ENCODE measurements at regions not wholly inside any gene's neighbourhood (a gene's known extent, or its start where the extent isn't known, plus 50 kb on each side); places are given as distances from the start of the nearest gene placed in this dataset.

DNA sequence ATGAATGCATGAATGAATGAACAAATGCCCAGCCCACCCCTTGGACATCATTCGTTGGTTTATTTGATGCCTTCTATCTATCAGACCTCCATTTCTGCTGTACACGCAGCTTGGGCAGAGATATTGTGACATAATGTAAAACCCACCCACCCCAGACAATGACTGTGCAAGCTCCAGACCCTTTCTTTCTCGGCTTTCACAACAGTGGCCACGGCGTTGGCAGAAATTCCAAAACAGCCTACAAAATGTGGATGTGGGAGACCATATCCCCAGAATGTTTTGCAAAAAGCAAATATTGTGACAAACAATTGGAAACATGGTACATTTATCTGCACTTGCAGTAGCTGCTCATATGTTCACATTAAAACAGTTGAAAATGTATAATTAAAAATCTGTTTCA lies 162.0 kb upstream of the MAFB start:
- Histone ChIP-seq H3K4me1 (ENCODE audit: control insufficient read depth, insufficient read depth, low read length, poor library complexity, severe bottlenecking) (no peaks in the 10 kb centered on the region), H3K36me3 (ENCODE audit: control insufficient read depth, insufficient read depth, low read length) (no peaks in the 10 kb centered on the region), H3K27ac (ENCODE audit: low read depth, low read length, severe bottlenecking) (no peak overlapping the region), H3K9me3 (ENCODE audit: control insufficient read depth, low read length) (no peaks in the 10 kb centered on the region), H3K4me3 (ENCODE audit: extremely low read depth, insufficient read depth, low read length, poor library complexity, severe bottlenecking) (no peak overlapping the region)
- WGBS, 2 experiments (ENCODE audit: insufficient coverage in 2 of 2), result 100% methylated on average over 2 of the region's 5 CpGs

DNA sequence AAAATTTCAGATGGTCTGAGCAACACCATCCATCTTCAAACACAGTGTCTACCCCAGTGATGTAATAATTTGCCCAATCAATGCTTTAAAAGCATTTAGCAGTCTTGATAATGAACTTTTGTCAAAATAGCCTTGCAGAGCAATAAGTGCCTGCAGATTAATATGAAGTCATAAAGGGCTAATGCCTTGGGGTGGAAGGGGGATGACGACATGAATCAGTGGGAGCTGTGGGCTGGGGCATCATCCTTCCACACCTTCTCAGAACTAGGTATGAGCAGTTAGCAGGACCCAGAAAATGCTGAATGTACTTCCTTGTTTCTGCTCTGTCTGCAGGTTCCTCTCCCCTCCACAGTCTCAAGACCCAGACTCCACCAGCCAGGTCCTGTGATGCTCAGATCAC lies 166.2 kb upstream of the MAFB start:
- WGBS, 2 experiments (ENCODE audit: insufficient coverage in 2 of 2), result 100% methylated on average over 1 of the region's 1 CpG; no CpG with 5 or more reads in 1 of the 2 experiments
- H3K27ac ChIP-seq (ENCODE audit: low read depth, low read length, severe bottlenecking), result no peak overlapping the region

DNA sequence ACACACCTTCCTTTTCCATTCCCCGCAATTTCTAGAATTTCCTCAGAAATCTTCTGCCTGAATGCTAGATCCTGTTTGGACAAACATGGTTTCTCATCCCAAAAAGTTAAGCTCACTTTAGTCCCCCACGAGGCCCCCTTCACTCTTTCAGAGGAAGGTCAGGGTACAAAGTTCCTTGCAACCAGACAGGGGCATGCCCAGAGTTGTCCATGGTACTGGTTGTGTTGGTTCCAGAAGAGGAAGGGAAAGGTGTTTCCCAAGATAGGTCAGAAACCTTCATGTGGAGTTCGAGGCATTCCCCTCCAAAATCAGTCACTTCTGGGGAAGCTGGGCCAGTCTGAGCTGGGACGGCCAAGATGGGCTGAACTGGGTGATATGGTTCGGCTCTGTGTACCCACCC lies 167.6 kb upstream of the MAFB start:
- Histone ChIP-seq H3K4me3 (ENCODE audit: extremely low read depth, insufficient read depth, low read length, poor library complexity, severe bottlenecking) (no peak overlapping the region), H3K9me3 (ENCODE audit: control insufficient read depth, low read length) (no peaks in the 10 kb centered on the region), H3K36me3 (ENCODE audit: control insufficient read depth, insufficient read depth, low read length) (no peaks in the 10 kb centered on the region), H3K27ac (ENCODE audit: low read depth, low read length, severe bottlenecking) (no peak overlapping the region), H3K4me1 (ENCODE audit: control insufficient read depth, insufficient read depth, low read length, poor library complexity, severe bottlenecking) (no peaks in the 10 kb centered on the region)
- WGBS, 2 experiments (ENCODE audit: insufficient coverage in 2 of 2), result 100% methylated on average over 2 of the region's 5 CpGs

More for the DNA sequence above, 166.2 kb upstream of the MAFB start:
- Histone ChIP-seq H3K36me3 (ENCODE audit: control insufficient read depth, insufficient read depth, low read length) (no peaks in the 10 kb centered on the region), H3K4me1 (ENCODE audit: control insufficient read depth, insufficient read depth, low read length, poor library complexity, severe bottlenecking) (no peaks in the 10 kb centered on the region), H3K9me3 (ENCODE audit: control insufficient read depth, low read length) (no peaks in the 10 kb centered on the region), H3K4me3 (ENCODE audit: extremely low read depth, insufficient read depth, low read length, poor library complexity, severe bottlenecking) (no peak overlapping the region)

DNA sequence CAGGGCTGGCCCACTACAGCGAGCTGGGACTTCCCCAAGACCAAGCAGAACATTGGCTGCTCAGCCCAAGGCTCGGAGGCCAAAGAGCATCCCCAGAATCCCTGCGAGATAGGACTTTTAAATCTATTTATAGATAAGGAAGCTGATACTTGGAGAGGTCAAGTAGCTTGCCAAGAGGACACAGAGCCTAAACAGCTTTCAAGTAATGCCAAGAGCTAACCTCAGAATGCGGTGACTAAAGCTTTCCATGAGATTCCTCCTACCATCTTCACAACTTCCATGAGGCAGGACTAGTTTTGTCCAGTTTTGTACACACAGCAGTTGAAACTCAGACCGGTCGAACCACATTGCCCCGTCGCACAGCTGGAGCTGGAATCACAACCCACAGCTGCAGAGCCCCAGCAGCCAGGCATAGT lies 168.1 kb upstream of the TOP1 start:
- H3K9me3 ChIP-seq (ENCODE audit: control insufficient read depth, low read length), result no peaks in the 10 kb centered on the region
- H3K4me1 ChIP-seq (ENCODE audit: control insufficient read depth, insufficient read depth, low read length, poor library complexity, severe bottlenecking), result no peaks in the 10 kb centered on the region
- 98 to 100% methylated on average over 5 to 6 of the region's 8 CpGs for WGBS, 2 experiments (ENCODE audit: insufficient coverage in 2 of 2)
- H3K27ac ChIP-seq (ENCODE audit: low read depth, low read length, severe bottlenecking), result no peak overlapping the region
- no peaks in the 10 kb centered on the region for H3K36me3 ChIP-seq (ENCODE audit: control insufficient read depth, insufficient read depth, low read length)
- H3K4me3 ChIP-seq (ENCODE audit: extremely low read depth, insufficient read depth, low read length, poor library complexity, severe bottlenecking), result no peak overlapping the region

DNA sequence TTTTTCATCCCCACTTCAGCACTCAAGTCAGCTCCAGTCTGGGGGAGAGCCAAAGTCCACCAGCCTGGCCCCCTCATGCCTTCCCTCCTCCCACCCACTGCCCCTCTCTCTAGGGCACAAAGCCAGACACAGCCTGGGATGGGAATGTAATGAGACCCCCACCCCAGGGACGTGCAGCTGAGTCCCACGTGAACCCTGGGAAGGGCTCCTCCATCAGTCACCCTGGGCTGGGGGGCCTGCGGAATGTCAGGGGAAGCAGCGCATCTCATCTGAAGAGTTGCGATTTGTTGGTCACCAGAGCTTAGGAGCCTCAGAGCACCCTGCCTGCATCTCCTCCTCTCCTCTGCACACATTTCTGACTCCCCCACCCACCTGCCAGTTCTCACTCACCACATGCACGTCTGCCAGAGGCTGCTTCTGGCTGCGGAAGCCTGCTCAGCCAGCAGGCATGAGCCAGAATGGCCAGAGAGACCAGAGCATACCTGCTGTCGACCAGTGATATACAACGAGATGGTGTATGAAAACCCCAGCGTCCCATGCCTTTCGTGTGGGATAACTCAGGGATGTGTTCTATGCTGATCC lies 167.1 kb upstream of the TOP1 start:
- Histone ChIP-seq H3K4me1 (ENCODE audit: control insufficient read depth, insufficient read depth, low read length, poor library complexity, severe bottlenecking) (no peaks in the 10 kb centered on the region), H3K36me3 (ENCODE audit: control insufficient read depth, insufficient read depth, low read length) (no peaks in the 10 kb centered on the region), H3K27ac (ENCODE audit: low read depth, low read length, severe bottlenecking) (no peak overlapping the region), H3K9me3 (ENCODE audit: control insufficient read depth, low read length) (no peaks in the 10 kb centered on the region), H3K4me3 (ENCODE audit: extremely low read depth, insufficient read depth, low read length, poor library complexity, severe bottlenecking) (no peak overlapping the region)
- 88 to 92% methylated on average over 10 to 11 of the region's 11 CpGs for WGBS, 2 experiments (ENCODE audit: insufficient coverage in 2 of 2)

DNA sequence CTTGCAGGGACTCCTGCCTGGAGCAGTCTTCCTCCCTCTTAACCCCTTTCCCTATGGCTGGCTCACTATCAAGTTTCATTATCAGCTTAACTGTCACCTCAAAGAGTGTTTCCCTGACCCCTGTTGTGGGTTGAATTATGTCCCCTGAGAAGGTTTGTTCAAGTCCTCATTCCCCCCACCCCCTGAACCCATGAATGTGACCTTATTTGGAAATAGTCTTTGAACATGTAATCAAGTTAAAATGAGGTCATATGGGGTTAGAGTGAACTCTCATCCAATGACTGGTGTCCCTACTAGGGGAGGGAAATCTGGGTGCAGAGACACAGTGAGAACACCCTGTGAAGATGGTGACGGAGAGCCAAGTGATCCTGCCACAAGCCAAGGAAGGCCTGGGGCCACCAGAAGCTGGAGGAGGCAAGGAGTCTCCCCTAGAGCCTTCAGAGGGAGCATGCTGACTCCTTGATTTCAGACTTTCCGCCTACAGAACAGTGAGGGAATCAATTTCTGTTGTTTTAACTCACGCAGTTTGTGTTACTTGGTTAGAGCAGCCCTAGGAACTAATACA lies 165.2 kb upstream of the TOP1 start:
- no peak overlapping the region for H3K4me3 ChIP-seq (ENCODE audit: extremely low read depth, insufficient read depth, low read length, poor library complexity, severe bottlenecking)
- WGBS, 2 experiments (ENCODE audit: insufficient coverage in 2 of 2), result 90% methylated on average over 2 to 3 of the region's 3 CpGs
- no peaks in the 10 kb centered on the region for H3K9me3 ChIP-seq (ENCODE audit: control insufficient read depth, low read length)
- no peaks in the 10 kb centered on the region for H3K36me3 ChIP-seq (ENCODE audit: control insufficient read depth, insufficient read depth, low read length)
- no peaks in the 10 kb centered on the region for H3K4me1 ChIP-seq (ENCODE audit: control insufficient read depth, insufficient read depth, low read length, poor library complexity, severe bottlenecking)
- H3K27ac ChIP-seq (ENCODE audit: low read depth, low read length, severe bottlenecking), result no peak overlapping the region

DNA sequence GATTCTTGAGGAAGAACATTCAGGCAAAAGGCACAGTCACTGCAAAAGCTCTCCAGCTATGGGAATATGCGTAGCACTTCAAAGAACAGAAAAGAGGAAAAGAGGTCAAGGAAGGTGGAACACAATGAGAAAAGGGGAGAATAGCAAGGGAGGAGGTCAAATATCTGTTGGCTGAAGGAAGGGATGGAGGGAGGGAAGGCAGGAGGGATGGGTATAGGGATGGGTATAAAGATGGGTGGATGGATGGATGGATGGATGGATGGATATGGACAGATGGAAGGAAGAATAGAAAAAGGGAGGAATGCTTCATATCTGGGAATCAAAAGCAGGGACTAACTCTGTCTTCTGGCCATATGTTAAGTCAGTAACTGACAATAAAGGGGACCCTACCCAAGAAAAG lies 164.2 kb upstream of the TOP1 start:
- Histone ChIP-seq H3K36me3 (ENCODE audit: control insufficient read depth, insufficient read depth, low read length) (no peaks in the 10 kb centered on the region), H3K9me3 (ENCODE audit: control insufficient read depth, low read length) (no peaks in the 10 kb centered on the region), H3K27ac (ENCODE audit: low read depth, low read length, severe bottlenecking) (no peak overlapping the region), H3K4me3 (ENCODE audit: extremely low read depth, insufficient read depth, low read length, poor library complexity, severe bottlenecking) (no peak overlapping the region), H3K4me1 (ENCODE audit: control insufficient read depth, insufficient read depth, low read length, poor library complexity, severe bottlenecking) (peaks cover 9% of the 10 kb centered on the region)
- WGBS, 2 experiments (ENCODE audit: insufficient coverage in 2 of 2), result 85 to 100% methylated on average over 1 of the region's 1 CpG

DNA sequence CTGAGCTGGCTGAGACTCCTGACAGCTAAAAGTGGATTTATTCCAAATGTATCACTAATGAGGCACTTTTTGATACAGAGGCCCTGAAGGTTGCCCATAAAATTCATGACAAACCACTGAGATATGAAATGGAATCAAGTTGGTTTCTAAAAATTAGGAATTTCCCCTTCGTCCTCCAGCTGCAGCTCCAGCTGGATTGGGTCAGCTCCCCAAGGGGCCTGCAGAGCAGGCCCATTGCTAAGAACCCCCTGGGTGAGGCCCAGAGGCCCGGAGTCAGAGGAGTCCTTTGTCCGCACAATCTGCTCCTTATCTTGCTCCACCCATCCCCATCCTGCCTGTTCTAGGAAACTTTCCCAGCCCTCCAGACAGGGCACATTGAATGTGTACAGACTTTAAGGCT lies 163.5 kb upstream of the TOP1 start:
- no peak overlapping the region for H3K4me3 ChIP-seq (ENCODE audit: extremely low read depth, insufficient read depth, low read length, poor library complexity, severe bottlenecking)
- peaks cover 9% of the 10 kb centered on the region for H3K4me1 ChIP-seq (ENCODE audit: control insufficient read depth, insufficient read depth, low read length, poor library complexity, severe bottlenecking)
- no peaks in the 10 kb centered on the region for H3K36me3 ChIP-seq (ENCODE audit: control insufficient read depth, insufficient read depth, low read length)
- 92 to 100% methylated on average over 1 to 3 of the region's 3 CpGs for WGBS, 2 experiments (ENCODE audit: insufficient coverage in 2 of 2)
- no peak overlapping the region for H3K27ac ChIP-seq (ENCODE audit: low read depth, low read length, severe bottlenecking)
- H3K9me3 ChIP-seq (ENCODE audit: control insufficient read depth, low read length), result no peaks in the 10 kb centered on the region

DNA sequence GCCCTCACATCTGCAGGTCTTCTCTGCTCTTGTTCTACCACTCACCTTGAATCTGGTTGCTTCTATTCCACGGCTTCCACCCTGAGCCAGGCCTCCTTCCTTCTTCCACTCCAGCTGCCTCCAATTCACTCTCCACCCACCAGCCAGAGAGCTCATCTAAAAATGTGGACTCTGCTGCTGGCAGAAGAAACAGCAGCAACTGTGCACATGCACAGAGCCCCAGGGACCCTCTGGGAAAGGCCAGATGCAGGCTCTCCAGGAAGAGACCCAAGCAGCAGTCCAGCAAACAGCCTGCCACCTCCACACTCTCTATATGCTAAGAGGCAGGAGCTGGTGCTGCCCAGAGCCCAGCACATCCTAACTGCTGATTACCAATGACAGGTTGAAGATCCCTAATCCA lies 162.6 kb upstream of the TOP1 start:
- Histone ChIP-seq H3K4me3 (ENCODE audit: extremely low read depth, insufficient read depth, low read length, poor library complexity, severe bottlenecking) (no peak overlapping the region), H3K9me3 (ENCODE audit: control insufficient read depth, low read length) (no peaks in the 10 kb centered on the region), H3K27ac (ENCODE audit: low read depth, low read length, severe bottlenecking) (no peak overlapping the region), H3K36me3 (ENCODE audit: control insufficient read depth, insufficient read depth, low read length) (no peaks in the 10 kb centered on the region), H3K4me1 (ENCODE audit: control insufficient read depth, insufficient read depth, low read length, poor library complexity, severe bottlenecking) (peaks cover 9% of the 10 kb centered on the region)
- 0% methylated on average over 1 of the region's 1 CpG for WGBS, 2 experiments (ENCODE audit: insufficient coverage in 2 of 2)

DNA sequence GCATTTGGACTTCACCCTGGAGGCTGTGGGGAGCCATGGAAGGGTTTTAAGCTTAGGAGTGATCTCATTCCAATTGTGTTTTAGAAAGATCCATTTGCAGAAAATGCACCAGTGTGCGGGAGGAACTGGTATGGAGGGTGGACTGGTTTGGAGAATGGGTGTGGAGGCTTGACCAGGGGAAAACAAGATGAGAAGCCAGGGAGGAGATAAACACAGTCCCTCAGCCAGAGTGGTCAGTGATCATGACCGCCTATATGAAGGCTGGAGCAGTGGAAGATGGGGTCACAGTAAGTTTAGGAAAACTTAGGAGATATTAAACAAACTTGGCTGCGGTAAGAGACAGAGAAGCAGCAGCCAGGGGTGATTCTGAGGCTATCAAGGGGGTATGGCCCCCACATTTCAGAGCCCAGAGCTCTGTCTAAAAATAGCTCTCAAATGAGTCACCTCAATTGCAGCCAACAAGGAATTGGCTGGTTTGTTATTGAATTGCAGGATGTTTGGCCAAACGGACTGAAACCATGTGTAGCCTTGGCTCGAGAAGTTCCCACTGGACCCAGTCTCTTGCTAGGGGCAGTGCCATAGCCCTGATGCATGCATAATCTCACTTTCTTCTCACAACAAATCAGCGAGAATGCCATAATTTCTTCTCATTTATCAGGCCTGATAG lies 159.9 kb upstream of the TOP1 start:
- H3K4me1 ChIP-seq (ENCODE audit: control insufficient read depth, insufficient read depth, low read length, poor library complexity, severe bottlenecking), result peaks cover 9% of the 10 kb centered on the region
- 94 to 96% methylated on average over 3 to 5 of the region's 6 CpGs for WGBS, 2 experiments (ENCODE audit: insufficient coverage in 2 of 2)
- no peaks in the 10 kb centered on the region for H3K36me3 ChIP-seq (ENCODE audit: control insufficient read depth, insufficient read depth, low read length)
- H3K27ac ChIP-seq (ENCODE audit: low read depth, low read length, severe bottlenecking), result peak overlapping the region; percentile 29
- no peaks in the 10 kb centered on the region for H3K9me3 ChIP-seq (ENCODE audit: control insufficient read depth, low read length)
- no peak overlapping the region for H3K4me3 ChIP-seq (ENCODE audit: extremely low read depth, insufficient read depth, low read length, poor library complexity, severe bottlenecking)
